Medulla oblongata (tissue), 1 donor: ENCODE measurements at regions not wholly inside any gene's neighbourhood (a gene's known extent, or its start where the extent isn't known, plus 50 kb on each side); places are given as distances from the start of the nearest gene placed in this dataset.
A peak's percentile ranks its signal among the peaks of the same experiment; 100 is the strongest.
"Not testable (repeated sequence)": the region's sequence is repeated elsewhere in the genome, so short reads cannot be mapped to it uniquely, and the experiment has no call there.

ENCODE experiments used
- DNase-seq: peaks from one replicate; pipeline ENCODE4 v3.0.0-alpha.2; 2015; ENCODE audit errors: extremely low spot score

- DNase-seq = no peak
Observed at GRCh38 chr6:946546-946945, 253.6 kb upstream of the EXOC2 start.

GRCh38 chr6:939526-940252, 246.8 kb upstream of the EXOC2 start:
- no peak for DNase-seq

DNA sequence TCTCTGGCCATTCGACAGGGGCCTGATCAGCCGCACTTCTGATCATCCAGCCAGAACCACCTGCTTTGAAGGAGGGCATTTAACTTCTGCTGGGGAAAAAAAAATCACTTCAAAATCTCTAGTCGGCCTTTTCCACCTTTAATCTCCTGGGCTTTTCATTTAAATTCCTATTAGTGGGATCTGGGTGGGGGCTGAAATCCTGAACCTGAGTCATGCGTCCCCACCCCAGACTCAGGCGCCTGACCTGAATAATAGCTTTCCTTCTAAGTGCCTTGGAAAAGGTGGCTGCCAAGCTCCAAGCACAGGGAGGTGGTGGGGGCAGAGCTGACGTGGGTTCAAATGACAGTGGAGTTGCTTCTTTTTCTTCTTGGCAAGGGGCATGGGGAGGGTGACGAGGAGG, 246.0 kb upstream of the EXOC2 start:
- DNase-seq = no peak

DNA sequence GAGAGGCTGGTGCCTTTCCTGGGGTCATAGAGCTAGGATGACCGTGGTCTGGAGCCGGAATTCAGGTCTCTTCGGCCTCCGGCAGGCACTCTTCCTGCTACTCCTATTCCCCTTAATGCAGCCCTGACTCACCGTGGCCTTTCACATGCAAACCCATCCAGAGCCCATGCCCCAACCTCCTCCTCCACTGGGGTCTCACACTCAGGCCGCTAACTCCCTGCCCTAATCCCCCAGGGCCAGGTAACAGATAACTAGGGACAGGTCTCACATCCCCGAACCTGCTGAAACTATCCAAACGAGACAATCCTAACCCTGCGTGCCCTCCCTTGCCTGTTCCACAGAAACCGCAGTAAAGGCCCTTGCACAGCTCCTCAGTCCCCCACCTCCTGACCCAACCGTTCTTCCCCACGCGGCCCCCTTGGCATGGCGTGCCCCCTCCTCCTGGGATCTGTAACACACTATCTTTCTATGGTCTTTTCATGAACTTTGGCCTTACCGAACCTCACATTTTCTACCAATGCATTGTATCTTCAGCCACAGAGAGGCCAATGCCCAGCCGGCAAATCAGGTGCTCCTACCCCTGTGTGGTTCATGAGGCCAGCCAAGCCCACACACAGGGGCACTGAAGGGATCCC, 245.4 kb upstream of the EXOC2 start:
- DNase-seq = no peak

GRCh38 chr6:935582-935981, 242.6 kb upstream of the EXOC2 start:
- no peak for DNase-seq

GRCh38 chr6:934686-935085, 241.7 kb upstream of the EXOC2 start:
- DNase-seq = no peak

- DNase-seq = not testable (repeated sequence)
Observed at GRCh38 chr6:931919-932318, 239.0 kb upstream of the EXOC2 start.

- DNase-seq = no peak
Observed at GRCh38 chr6:927157-927556, 234.2 kb upstream of the EXOC2 start.

DNA sequence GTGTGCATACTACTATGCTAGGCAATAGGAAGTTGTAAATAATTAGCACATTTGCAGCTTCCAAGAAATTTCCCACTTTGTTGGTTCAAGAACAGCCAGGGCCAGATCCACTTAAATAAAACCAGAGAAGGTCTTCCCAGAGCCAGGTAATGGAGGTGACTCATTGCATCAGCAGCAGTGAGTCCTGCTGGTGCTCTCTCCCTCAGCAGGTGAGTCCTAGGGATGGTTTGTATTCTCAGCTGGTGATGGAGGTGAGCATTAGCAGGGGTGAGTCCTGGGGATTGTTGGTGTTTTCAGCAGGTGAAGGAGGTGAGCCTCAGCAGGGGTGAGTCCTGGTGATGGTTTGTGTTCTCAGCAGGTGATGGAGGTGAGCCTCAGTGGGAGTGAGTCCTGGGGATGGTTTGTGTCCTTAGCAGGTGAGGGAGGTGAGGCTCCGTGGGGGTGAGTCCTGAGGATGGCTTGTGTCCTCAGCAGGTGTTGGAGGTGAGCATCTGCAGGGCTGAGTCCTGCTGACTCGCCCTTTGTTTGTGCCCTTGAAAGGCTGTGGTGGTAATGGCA, 232.8 kb upstream of the EXOC2 start:
- no peak for DNase-seq

GRCh38 chr6:924661-925060, 231.7 kb upstream of the EXOC2 start:
- no peak for DNase-seq

GRCh38 chr6:921400-921799, 228.5 kb upstream of the EXOC2 start:
- DNase-seq = no peak

DNA sequence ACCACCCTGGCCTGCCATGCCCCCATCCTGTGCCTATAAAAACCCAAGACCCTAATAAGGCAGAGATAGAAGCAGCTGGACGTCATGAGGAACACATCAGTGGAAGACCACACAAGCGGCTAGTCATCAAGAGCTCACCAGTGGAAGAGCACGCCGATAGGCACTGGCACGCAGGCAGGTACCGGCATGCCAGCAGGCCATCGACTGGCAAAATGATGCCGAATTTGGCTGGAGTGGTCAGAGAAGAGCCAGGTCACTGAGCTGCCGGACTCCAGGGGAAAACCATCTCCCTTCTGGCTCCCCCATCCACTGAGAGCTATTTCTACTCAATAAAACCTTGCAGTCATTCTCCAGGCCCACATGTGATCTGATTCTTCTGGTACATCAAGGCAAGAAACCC, 227.6 kb upstream of the EXOC2 start:
- DNase-seq = no peak

GRCh38 chr6:919500-919899, 226.6 kb upstream of the EXOC2 start:
- no peak for DNase-seq

GRCh38 chr6:917939-918338, 225.0 kb upstream of the EXOC2 start:
- no peak for DNase-seq

GRCh38 chr6:917296-917695, 224.4 kb upstream of the EXOC2 start:
- no peak for DNase-seq

GRCh38 chr6:916131-916530, 223.2 kb upstream of the EXOC2 start:
- DNase-seq = no peak

DNA sequence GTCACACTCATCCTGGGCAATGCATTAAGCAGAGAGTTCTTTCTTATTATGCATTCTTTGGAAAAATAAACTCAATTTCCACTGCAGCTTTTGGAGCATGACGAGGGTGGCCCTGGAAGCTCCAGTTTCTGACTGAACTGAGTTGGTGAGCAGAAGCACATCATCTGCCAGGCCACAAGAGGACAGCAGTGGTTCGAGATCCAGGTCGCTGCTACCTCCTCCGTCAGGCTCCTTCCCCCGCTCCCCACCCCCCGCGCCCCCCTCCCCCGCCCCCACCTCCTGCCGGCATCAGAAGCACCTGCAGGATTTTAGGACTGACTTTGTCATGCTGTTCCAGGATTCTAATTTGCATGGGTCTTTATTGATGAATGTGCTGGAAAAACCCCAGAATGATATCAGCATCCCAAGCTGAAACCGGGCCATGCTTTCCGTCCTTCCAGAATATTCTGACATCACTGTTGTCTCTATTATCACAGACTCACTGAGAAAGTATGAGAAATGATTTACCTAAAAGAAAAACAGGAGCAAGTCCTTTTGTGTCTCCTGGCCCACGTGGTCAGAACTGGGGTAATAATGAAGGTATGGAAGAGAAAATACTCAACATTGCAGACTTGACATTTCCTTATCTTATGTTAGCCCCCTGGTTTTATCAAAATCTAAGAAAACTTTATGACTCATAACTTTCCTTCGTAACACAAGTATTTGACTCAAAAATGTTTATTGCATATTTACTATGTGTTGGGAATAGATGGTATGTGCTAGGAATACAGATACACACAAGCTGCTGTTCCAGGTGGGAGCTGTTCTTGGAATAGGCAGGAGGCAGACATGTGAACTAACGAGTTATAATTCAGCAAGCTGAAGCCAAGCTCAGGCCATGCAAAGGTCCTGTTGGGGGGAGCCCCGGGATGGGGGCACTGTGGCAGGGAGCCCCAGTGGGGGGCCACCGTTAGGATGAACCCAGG, 220.2 kb upstream of the EXOC2 start:
- peak; percentile 5 for DNase-seq

DNA sequence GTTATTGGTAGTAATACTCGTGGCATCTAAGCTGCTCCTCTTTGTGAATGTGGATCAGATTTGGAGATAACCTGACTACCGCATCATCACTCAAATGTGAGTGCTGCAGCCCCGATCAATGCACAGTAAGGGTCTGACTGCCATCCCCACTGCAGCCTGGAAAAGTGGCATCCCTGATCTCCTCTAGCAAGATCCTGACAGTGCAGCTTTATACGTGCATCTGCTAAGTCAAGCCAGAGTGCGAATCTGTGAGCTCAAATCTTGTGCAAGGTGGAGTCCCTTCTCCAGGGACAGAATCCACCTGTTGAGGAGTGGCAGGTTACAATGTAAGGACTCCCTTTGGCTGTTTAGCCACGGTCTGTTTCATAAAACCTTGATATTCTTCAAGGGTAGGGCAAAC, 215.0 kb upstream of the EXOC2 start:
- no peak for DNase-seq

DNA sequence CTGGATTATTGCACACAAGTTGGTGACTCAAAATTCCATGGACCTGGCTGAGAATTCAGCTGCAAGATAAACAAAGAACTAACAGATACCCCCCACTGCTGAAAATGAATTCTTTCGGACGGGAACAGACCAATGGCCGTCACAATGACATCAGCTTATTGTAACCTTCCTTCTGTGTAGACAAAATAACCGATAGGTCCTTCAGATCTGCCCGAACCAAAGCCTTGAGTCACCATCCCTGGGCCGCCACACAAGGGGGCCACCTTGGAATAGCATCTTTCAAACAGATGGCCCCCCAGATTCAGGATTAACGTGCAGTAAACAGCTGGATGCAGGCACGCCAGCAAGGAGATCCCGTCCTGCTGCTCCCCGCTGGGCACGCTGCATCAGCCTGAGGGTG, 214.0 kb upstream of the EXOC2 start:
- no peak for DNase-seq

- DNase-seq = no peak
Observed at GRCh38 chr6:905556-905955, 212.6 kb upstream of the EXOC2 start.

DNA sequence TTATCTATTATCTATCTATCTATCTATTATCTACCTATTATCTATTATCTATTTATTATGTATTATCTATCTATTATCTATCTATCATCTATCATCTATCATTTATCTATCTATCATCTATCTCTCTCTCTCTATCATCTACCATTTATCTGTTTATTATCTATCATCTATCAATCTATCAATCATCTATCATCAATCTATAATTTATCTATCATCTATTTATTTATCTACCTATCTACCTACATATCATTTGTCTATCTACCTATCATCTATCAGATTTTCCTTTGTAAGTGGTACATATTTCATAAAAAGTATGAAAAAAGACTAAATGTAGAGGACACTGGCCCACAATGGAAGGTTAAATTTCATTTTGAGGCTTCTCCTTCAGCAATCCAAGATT, 212.1 kb upstream of the EXOC2 start:
- DNase-seq = no peak

- DNase-seq = no peak
Observed at GRCh38 chr6:903761-904160, 210.8 kb upstream of the EXOC2 start.
